IMR-90 (cell line): ENCODE measurements at regions not wholly inside any gene's neighbourhood (a gene's known extent, or its start where the extent isn't known, plus 50 kb on each side); places are given as distances from the start of the nearest gene placed in this dataset.
A peak's percentile ranks its signal among the peaks of the same experiment; 100 is the strongest.

Experiments
- ATAC-seq: fragments of 200-7000 bp; cut with Tn5 transposase; 2 replicates; pipeline ENCODE4 v1.9.1; 2020; ENCODE audit warnings: low read depth, mild to moderate bottlenecking, moderate library complexity
- BruUV-seq: library from RNA; stranded (reverse); fragments of 400-500 nt; replicated peaks from 2 replicates; lab custom pipeline; 2021; lab: Mats Ljungman, UMichigan
- CTCF ChIA-PET: fragments of 300-600 bp; formaldehyde crosslinking; extraction: SDS; loops from one replicate; lab custom pipeline; 2021; ENCODE audit warnings: antibody characterized with exemption; lab: Yijun Ruan, JAX
- POLR2A ChIA-PET: fragments of 300-600 bp; sonication (Branson Sonifier 250); formaldehyde crosslinking; loops from one replicate; lab custom pipeline; 2022; ENCODE audit warnings: antibody characterized with exemption; ENCODE audit not compliant: unreplicated experiment; lab: Charles Lee
- DNase-seq: peaks from one replicate; pipeline ENCODE4 v3.0.0; 2013
- H2AFZ ChIP-seq: replicated peaks from 2 replicates; pipeline ENCODE3; 2013; ENCODE audit warnings: low read length, mild to moderate bottlenecking; ENCODE audit not compliant: poor library complexity
- H2AK5ac ChIP-seq: 2 replicates; pipeline ENCODE4 v1.6.1; 2013; ENCODE audit warnings: low read depth, low read length, inconsistent platforms
- H2AK9ac ChIP-seq: replicated peaks from 2 replicates; pipeline ENCODE3; 2013; ENCODE audit warnings: mild to moderate bottlenecking, low read depth, low read length, moderate library complexity; ENCODE audit not compliant: poor library complexity
- H2BK120ac ChIP-seq: 2 replicates; pipeline ENCODE4 v1.6.1; 2013; ENCODE audit warnings: low read depth, low read length, inconsistent platforms
- H2BK15ac ChIP-seq: 3 replicates; pipeline ENCODE4 v1.6.1; 2013; ENCODE audit warnings: low read depth, low read length, inconsistent platforms
- H2BK20ac ChIP-seq: 2 replicates; pipeline ENCODE4 v1.6.1; 2013; ENCODE audit warnings: low read depth, mild to moderate bottlenecking, inconsistent platforms, low read length, moderate library complexity
- H2BK5ac ChIP-seq: 2 replicates; pipeline ENCODE4 v1.6.1; 2013; ENCODE audit warnings: mild to moderate bottlenecking, low read depth, low read length, inconsistent platforms; ENCODE audit not compliant: poor library complexity, severe bottlenecking
- H3K14ac ChIP-seq: replicated peaks from 2 replicates; pipeline ENCODE4 v1.6.1; 2013; ENCODE audit warnings: low read depth, low read length, inconsistent platforms
- H3K18ac ChIP-seq: 2 replicates; pipeline ENCODE4 v1.6.1; 2013; ENCODE audit warnings: low read depth, low read length, control low read depth
- H3K23ac ChIP-seq: 2 replicates; pipeline ENCODE4 v1.6.1; 2013; ENCODE audit warnings: low read depth, low read length, inconsistent platforms
- H3K27ac ChIP-seq: 2 replicates; pipeline ENCODE4 v1.5.1; 2013; ENCODE audit warnings: mild to moderate bottlenecking, control low read depth, low read length; ENCODE audit not compliant: insufficient read depth
- H3K27me3 ChIP-seq: 2 replicates; pipeline ENCODE4 v1.6.1; 2013; ENCODE audit warnings: low read length; ENCODE audit not compliant: control insufficient read depth, insufficient read depth
- H3K36me3 ChIP-seq: 2 replicates; pipeline ENCODE4 v1.6.1; 2013; ENCODE audit warnings: low read length, mixed read lengths; ENCODE audit not compliant: control insufficient read depth, insufficient read depth
- H3K4ac ChIP-seq: 2 replicates; pipeline ENCODE4 v1.6.1; 2013; ENCODE audit warnings: low read depth, low read length, inconsistent platforms
- H3K4me1 ChIP-seq: 2 replicates; pipeline ENCODE4 v1.6.1; 2013; ENCODE audit warnings: low read length, mixed read lengths; ENCODE audit not compliant: control insufficient read depth, insufficient read depth
- H3K4me2 ChIP-seq: 2 replicates; pipeline ENCODE4 v1.6.1; 2013; ENCODE audit warnings: low read depth, mild to moderate bottlenecking, control low read depth, low read length, moderate library complexity
- H3K4me3 ChIP-seq: 2 replicates; pipeline ENCODE4 v1.5.1; 2013; ENCODE audit warnings: low read depth, mild to moderate bottlenecking, control low read depth, low read length, moderate library complexity; ENCODE audit not compliant: insufficient read depth
- H3K56ac ChIP-seq: 2 replicates; pipeline ENCODE4 v1.6.1; 2013; ENCODE audit warnings: low read length, inconsistent platforms; ENCODE audit not compliant: insufficient read depth; ENCODE audit errors: extremely low read depth
- H3K79me1 ChIP-seq, 2 experiments: 2 replicates each; pipeline ENCODE4 v1.6.1; 2013; ENCODE audit warnings: low read length in 2 of 2, inconsistent platforms in 1 of 2, low read depth in 1 of 2
- H3K9ac ChIP-seq: 2 replicates; pipeline ENCODE4 v1.6.1; 2013; ENCODE audit warnings: low read depth, low read length, control low read depth
- H3K9me1 ChIP-seq: 2 replicates; pipeline ENCODE4 v1.6.1; 2013; ENCODE audit warnings: low read length, inconsistent platforms; ENCODE audit not compliant: insufficient read depth
- H3K9me3 ChIP-seq: 2 replicates; pipeline ENCODE4 v1.6.1; 2013; ENCODE audit warnings: low read length; ENCODE audit not compliant: control insufficient read depth, insufficient read depth
- H4K20me1 ChIP-seq: 2 replicates; pipeline ENCODE4 v1.6.1; 2013; ENCODE audit warnings: low read length, inconsistent platforms; ENCODE audit not compliant: insufficient read depth
- H4K5ac ChIP-seq: 2 replicates; pipeline ENCODE4 v1.6.1; 2013; ENCODE audit warnings: mild to moderate bottlenecking, low read depth, low read length, control low read depth
- H4K8ac ChIP-seq, 2 experiments: 2 replicates each; pipeline ENCODE4 v1.6.1; 2013; ENCODE audit warnings: low read depth in 2 of 2, low read length in 2 of 2, control low read depth in 1 of 2, inconsistent platforms in 1 of 2
- H4K91ac ChIP-seq: 2 replicates; pipeline ENCODE4 v1.6.1; 2013; ENCODE audit warnings: low read depth, low read length, inconsistent platforms; ENCODE audit not compliant: insufficient read depth
- CEBPB ChIP-seq: IDR thresholded peaks from 2 replicates; pipeline ENCODE4 v1.6.1; 2012; ENCODE audit warnings: low read depth, low read length, improper control_type of control experiment
- FOS ChIP-seq: fragments of 150-350 bp; IDR thresholded peaks from 2 replicates; pipeline ENCODE4 v1.6.1; 2016; ENCODE audit warnings: low read depth, low read length
- WGBS, 2 experiments: methylation state at CpG; one replicate each; pipeline versions ENCODE4 v1.1.5 to v1.1.7; 2013; ENCODE audit warnings: missing lambda C conversion rate in 2 of 2; ENCODE audit not compliant: insufficient read length in 1 of 2; ENCODE audit errors: extremely low coverage in 2 of 2; 5-methylcytosine and 5-hydroxymethylcytosine counted together
- dilution Hi-C: fragments of 300-500 bp; cut with HindIII; formaldehyde crosslinking; loops from one replicate; pipeline ENCODE4 v1.14.3; 2018; ENCODE audit warnings: low sequenced_read_pairs; ENCODE audit not compliant: unreplicated experiment
- in situ Hi-C: fragments of 300-500 bp; cut with MboI; formaldehyde crosslinking; loops from 3 replicates; pipeline ENCODE4 v1.14.3; 2019; ENCODE audit warnings: low sequenced_read_pairs, inconsistent platforms, mixed read lengths
- intact Hi-C: fragments of 100-400 bp; cut with micrococcal nuclease; formaldehyde crosslinking; loops from 2 replicates; pipeline ENCODE4 v1.10.0; 2022

DNA sequence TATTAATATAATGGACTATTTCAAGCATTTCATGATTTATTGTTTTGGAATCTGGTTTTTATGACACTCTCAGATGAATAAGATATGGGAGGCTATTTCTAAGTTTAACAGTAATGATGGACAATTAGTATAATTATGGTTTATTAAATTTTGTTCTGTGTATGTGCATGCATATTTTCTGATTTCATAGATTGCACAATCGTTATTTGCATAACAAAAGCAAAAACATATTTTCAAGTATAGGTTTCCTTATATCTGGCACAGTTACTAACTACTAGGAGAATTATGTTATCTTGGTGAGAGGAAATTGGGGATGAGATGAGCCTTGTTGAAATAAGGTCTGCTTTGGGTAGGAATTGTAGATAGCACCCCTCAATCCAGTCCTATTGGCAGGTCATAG is 413.1 kb downstream of the MCTP2 start:
- no peaks in the 10 kb centered on the region for H3K36me3 ChIP-seq
- no peak overlapping the region for H2BK15ac ChIP-seq
- H3K23ac ChIP-seq: no peak overlapping the region
- no peak overlapping the region for H4K5ac ChIP-seq
- TF ChIP-seq FOS: no peak
- TF ChIP-seq CEBPB: peak; percentile 61
- H4K91ac ChIP-seq: no peak overlapping the region
- H3K79me1 ChIP-seq: no peaks in the 10 kb centered on the region
- no peak overlapping the region for H4K8ac ChIP-seq
- H3K9me3 ChIP-seq: peaks cover 8% of the 10 kb centered on the region
- H2AK5ac ChIP-seq: no peak overlapping the region
- H4K20me1 ChIP-seq: no peaks in the 10 kb centered on the region
- no peaks in the 10 kb centered on the region for H3K27me3 ChIP-seq
- H2BK20ac ChIP-seq: no peak overlapping the region
- H3K9me1 ChIP-seq: no peaks in the 10 kb centered on the region
- H2AFZ ChIP-seq: no peak overlapping the region
- BruUV-seq: no TSS peak
- in situ Hi-C loops: no loop called here
- H3K14ac ChIP-seq: no peak overlapping the region
- DNase-seq (no peak), ATAC-seq (no peak)
- H3K18ac ChIP-seq: no peak overlapping the region
- H2BK120ac ChIP-seq: no peak overlapping the region
- no peak overlapping the region for H3K4me3 ChIP-seq
- H3K4me1 ChIP-seq: no peaks in the 10 kb centered on the region
- H3K56ac ChIP-seq: no peak overlapping the region
- dilution Hi-C loops: no loop called here
- H2AK9ac ChIP-seq: no peak overlapping the region
- ChIA-PET CTCF (no interaction called here), POLR2A (no interaction called here)
- H3K9ac ChIP-seq: no peak overlapping the region
- no CpG with 5 or more reads among the region's 1 CpG for WGBS, 2 experiments
- H3K27ac ChIP-seq: no peak overlapping the region
- no peak overlapping the region for H3K4me2 ChIP-seq
- H2BK5ac ChIP-seq: no peak overlapping the region
- no peak overlapping the region for H3K4ac ChIP-seq
- intact Hi-C loops: no loop called here
